AG10803 (cell line): ENCODE measurements at regions not wholly inside any gene's neighbourhood (a gene's known extent, or its start where the extent isn't known, plus 50 kb on each side); places are given as distances from the start of the nearest gene placed in this dataset.

ENCODE experiments used
- DNase-seq: peaks from one replicate; pipeline ENCODE4 v3.0.0; 2010; ENCODE audit warnings: low read depth
- H3K4me3 ChIP-seq: 2 replicates; pipeline ENCODE4 v1.5.1; 2011; ENCODE audit warnings: mild to moderate bottlenecking, low read length, control low read depth
- TF ChIP-seq, protein P1 (sequence below): conservative IDR thresholded peaks from 2 replicates; pipeline ENCODE4 v1.5.1; 2011; ENCODE audit warnings: mild to moderate bottlenecking, low read length, control low read depth, inconsistent platforms

DNA sequence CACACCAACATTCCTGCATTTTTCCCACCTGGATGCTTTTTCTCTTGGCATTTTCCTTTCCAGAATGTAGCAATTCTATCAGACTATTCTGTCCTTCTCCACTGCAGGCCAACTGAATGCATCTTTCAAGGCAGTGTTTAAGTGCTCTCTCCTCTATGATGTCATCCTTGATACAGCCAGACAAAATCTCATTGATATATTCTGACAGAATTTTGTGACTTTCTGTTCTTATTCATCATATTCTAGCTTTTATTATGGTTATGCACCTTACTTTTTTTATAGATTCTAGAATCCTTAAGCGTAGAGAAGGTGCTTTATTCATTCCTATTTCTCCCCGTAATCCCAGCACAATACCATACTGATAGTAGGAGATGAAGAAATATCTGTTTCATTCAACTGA lies 355.5 kb upstream of the CCNH start:
- no peak for DNase-seq
- TF ChIP-seq, protein P1, sequence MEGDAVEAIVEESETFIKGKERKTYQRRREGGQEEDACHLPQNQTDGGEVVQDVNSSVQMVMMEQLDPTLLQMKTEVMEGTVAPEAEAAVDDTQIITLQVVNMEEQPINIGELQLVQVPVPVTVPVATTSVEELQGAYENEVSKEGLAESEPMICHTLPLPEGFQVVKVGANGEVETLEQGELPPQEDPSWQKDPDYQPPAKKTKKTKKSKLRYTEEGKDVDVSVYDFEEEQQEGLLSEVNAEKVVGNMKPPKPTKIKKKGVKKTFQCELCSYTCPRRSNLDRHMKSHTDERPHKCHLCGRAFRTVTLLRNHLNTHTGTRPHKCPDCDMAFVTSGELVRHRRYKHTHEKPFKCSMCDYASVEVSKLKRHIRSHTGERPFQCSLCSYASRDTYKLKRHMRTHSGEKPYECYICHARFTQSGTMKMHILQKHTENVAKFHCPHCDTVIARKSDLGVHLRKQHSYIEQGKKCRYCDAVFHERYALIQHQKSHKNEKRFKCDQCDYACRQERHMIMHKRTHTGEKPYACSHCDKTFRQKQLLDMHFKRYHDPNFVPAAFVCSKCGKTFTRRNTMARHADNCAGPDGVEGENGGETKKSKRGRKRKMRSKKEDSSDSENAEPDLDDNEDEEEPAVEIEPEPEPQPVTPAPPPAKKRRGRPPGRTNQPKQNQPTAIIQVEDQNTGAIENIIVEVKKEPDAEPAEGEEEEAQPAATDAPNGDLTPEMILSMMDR, result no peak
- H3K4me3 ChIP-seq, result no peak overlapping the region

DNA sequence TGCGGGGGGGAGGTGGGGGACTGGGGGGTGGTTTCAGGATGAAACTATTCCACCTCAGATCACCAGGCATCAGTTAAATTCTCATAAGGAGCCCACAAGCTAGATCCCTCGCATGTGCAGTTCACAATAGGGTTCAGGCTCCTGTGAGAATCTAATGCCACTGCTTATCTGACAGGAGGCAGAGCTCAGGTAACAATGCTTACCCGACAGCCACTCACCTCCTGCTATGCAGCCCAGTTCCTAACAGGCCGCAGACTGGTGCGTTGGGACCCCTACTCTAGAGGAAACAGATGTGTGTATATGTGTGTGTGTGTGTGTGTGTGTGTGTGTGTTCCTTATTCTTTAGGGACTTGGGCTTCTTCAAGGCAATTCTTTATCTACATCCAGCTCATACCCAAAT lies 352.3 kb upstream of the CCNH start:
- no peak overlapping the region for H3K4me3 ChIP-seq
- TF ChIP-seq, protein P1, result no peak
- no peak for DNase-seq

DNA sequence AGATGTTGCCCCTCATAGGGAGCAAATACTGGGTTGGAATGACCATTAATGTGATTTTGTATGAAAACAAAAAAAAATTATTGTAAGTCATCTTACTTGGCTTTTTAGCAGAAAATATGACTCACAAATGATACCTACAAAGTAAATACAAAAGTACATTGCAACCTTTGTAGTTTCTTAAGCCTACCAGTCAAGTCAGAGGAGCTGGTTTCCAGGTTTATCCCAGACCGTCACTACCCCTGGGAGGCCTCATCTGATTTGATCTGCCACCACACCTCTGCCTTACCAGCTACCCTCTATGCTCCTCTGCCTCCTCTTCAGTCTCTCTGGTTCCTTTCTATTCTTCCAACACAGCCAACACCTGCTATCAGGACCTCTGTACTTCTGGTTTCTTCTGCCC lies 349.9 kb upstream of the CCNH start:
- TF ChIP-seq, protein P1, result no peak
- DNase-seq, result no peak
- H3K4me3 ChIP-seq, result no peak overlapping the region

DNA sequence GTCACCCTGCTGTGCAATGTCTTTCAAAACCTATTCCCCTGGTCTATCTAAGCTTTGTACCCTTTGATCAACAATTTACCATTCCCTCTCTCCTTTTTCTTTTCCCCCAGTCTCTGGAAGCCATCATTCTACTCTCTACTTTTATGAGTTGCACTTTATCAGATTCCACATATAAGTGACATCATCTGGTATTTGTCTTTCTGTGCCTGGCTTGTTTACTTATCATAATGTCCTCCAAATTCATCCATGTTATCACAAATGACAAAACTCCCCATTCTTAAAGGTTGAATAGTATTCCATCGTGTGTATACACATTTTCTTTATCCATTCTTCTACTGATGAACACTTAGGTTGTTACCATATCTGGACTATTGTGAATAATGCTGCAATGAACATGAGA lies 344.2 kb upstream of the CCNH start:
- no peak for DNase-seq
- TF ChIP-seq, protein P1, result no peak
- H3K4me3 ChIP-seq, result no peak overlapping the region

DNA sequence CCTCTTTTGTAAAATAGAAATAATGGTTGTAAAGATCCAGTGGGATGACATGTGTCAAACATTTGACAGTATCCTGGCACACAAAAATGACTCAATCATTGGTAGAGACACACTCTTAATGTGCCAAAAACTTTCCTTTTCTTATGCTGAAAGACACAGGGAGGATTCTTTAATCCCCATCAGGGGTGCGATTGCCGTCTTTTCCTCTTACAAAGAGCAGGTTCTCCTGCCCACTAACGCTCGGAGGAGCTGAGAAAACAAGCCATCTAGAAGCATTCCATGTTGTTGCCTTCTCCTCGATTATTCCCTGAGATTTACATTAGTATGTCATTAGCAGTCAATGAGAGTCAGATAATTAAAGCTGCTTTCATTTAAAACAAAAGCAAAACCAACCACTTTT lies 342.6 kb upstream of the CCNH start:
- TF ChIP-seq, protein P1, result no peak
- no peak overlapping the region for H3K4me3 ChIP-seq
- no peak for DNase-seq

DNA sequence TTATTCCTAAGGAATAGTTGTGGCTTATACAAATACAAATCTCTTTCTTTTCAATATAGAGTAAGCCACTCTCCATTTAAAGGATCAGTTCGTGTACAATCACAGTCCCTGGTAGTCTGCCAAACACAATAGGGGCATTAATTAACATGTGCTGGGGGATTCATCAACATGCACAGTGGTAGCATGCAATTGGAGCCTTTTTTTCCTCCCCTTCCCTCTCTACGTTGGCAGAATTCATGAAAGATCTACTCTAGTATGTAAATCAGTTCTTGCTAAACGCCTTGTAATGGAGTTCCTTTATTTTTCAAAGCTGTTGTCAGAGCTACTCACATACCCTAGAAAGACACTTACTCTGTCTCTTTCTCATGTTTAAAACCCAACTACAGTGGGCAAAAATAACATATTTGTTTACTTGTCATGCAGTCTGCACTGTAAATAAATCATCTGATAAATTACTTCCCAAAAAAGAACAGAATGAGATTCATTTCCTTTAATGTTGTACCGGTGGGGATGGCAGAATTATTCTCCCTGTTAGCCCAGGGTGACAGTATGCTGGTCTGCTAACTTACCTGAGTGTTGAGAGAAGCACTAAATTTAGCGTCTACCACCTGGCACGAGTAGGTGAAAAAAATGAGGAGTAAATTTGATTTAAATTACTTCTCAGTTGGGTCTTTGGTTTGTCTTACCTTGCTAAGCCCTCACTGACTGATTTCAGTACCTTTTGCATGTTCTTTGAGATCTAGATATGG lies 341.5 kb upstream of the CCNH start:
- DNase-seq, result no peak
- TF ChIP-seq, protein P1, result no peak
- H3K4me3 ChIP-seq, result no peak overlapping the region

DNA sequence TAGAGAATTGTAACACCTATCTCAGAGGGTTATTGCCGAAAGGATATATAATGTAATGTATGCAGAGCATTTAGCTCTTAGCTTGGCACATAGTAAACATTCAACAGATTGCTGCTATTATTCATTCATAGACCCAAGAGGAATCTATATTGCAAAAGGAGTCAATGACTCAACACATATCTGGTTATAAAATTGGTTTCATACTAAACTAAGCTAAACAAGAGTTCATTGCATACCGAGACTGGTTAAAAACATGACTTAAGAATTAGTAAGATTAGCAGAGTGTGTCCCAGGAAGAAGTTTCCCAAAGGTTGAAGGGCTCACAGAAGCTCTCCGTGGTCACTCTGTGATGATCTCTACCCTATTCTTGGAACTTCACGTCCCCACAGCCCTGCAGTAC lies 339.6 kb upstream of the CCNH start:
- TF ChIP-seq, protein P1, result no peak
- DNase-seq, result peak; percentile 11
- no peak overlapping the region for H3K4me3 ChIP-seq
